Endothelial cell of umbilical vein (primary cell): ENCODE measurements at regions not wholly inside any gene's neighbourhood (a gene's known extent, or its start where the extent isn't known, plus 50 kb on each side); places are given as distances from the start of the nearest gene placed in this dataset.

Experiments
- BruUV-seq: library from RNA; stranded (reverse); fragments of 400-500 nt; replicated peaks from 2 replicates; lab custom pipeline; 2021; lab: Mats Ljungman, UMichigan
- CTCF ChIA-PET: fragments of 300-600, 350-600 bp; sonication (Branson Sonifier 250); formaldehyde crosslinking; loops from one replicate; lab custom pipeline; 2021; ENCODE audit warnings: antibody characterized with exemption, inconsistent platforms; lab: Charles Lee
- POLR2A ChIA-PET: fragments of 300-600, 350-600 bp; sonication (Branson Sonifier 250); formaldehyde crosslinking; loops from one replicate; lab custom pipeline; 2021; ENCODE audit warnings: antibody characterized with exemption, inconsistent platforms; lab: Charles Lee
- DNase-seq: peaks from one replicate; pipeline ENCODE4 v3.0.0-alpha.2; 2011; ENCODE audit warnings: low read depth, low spot score
- FAIRE-seq: peaks from 2 replicates; lab custom pipeline; 2011; peaks lifted over from hg19 to GRCh38; lab: Jason Lieb, UNC
- H2AFZ ChIP-seq: 2 replicates; pipeline ENCODE4 v1.6.0; 2012; ENCODE audit warnings: low read depth, low read length, control low read depth, inconsistent platforms
- H3K27ac ChIP-seq: 2 replicates; pipeline ENCODE4 v1.5.1; 2011; ENCODE audit warnings: low read depth, mild to moderate bottlenecking, control low read depth, low read length, moderate library complexity; ENCODE audit not compliant: insufficient read depth
- H3K27me3 ChIP-seq, 2 experiments: 2 replicates each; pipeline versions ENCODE4 v1.6.0 to v1.6.1; 2011; ENCODE audit warnings: low read length in 2 of 2, mixed read lengths in 1 of 2; ENCODE audit not compliant: control insufficient read depth in 2 of 2, insufficient read depth in 2 of 2
- H3K36me3 ChIP-seq, 2 experiments: 2 replicates in 1 of 2; 3 replicates in 1 of 2; pipeline ENCODE4 v1.5.1; 2011; ENCODE audit warnings: low read length in 2 of 2, mild to moderate bottlenecking in 1 of 2, moderate library complexity in 1 of 2; ENCODE audit not compliant: control insufficient read depth in 2 of 2, insufficient read depth in 2 of 2; ENCODE audit errors: extremely low read depth in 1 of 2
- H3K4me1 ChIP-seq: 3 replicates; pipeline ENCODE4 v1.5.1; 2011; ENCODE audit warnings: mild to moderate bottlenecking, low read length; ENCODE audit not compliant: control insufficient read depth, insufficient read depth; ENCODE audit errors: extremely low read depth
- H3K4me2 ChIP-seq: 2 replicates; pipeline ENCODE4 v1.6.1; 2011; ENCODE audit warnings: low read length, control low read depth, mixed read lengths; ENCODE audit not compliant: insufficient read depth
- H3K4me3 ChIP-seq, 3 experiments: fragments of 200-600 bp in 1 of 3; sonication (generic), shearing (Covaris generic) in 1 of 3; replicated peaks in 1 of 3; 2 replicates each; pipeline ENCODE4 v1.5.1; 2011 to 2016; ENCODE audit warnings: control low read depth in 3 of 3, low read length in 3 of 3, mild to moderate bottlenecking in 2 of 3, inconsistent platforms in 1 of 3, low read depth in 1 of 3, moderate library complexity in 1 of 3; ENCODE audit not compliant: insufficient read depth in 1 of 3
- H3K79me2 ChIP-seq: 2 replicates; pipeline ENCODE4 v1.6.0; 2012; ENCODE audit warnings: low read length, inconsistent platforms; ENCODE audit not compliant: control insufficient read depth, insufficient read depth
- H3K9ac ChIP-seq: replicated peaks from 2 replicates; pipeline ENCODE3; 2011; ENCODE audit warnings: low read length, control low read depth; ENCODE audit not compliant: insufficient read depth; ENCODE audit errors: extremely low read depth
- H3K9me1 ChIP-seq: replicated peaks from 3 replicates; pipeline ENCODE4 v1.6.0; 2011; ENCODE audit warnings: mild to moderate bottlenecking, low read length; ENCODE audit not compliant: control insufficient read depth, insufficient read depth; ENCODE audit errors: extremely low read depth
- H3K9me3 ChIP-seq: replicated peaks from 2 replicates; pipeline ENCODE4 v1.5.1; 2012; ENCODE audit warnings: low read length, inconsistent platforms; ENCODE audit not compliant: control insufficient read depth, insufficient read depth
- H4K20me1 ChIP-seq: replicated peaks from 2 replicates; pipeline ENCODE3; 2011; ENCODE audit warnings: mild to moderate bottlenecking, low read length; ENCODE audit not compliant: control insufficient read depth, insufficient read depth; ENCODE audit errors: extremely low read depth
- EZH2 ChIP-seq: IDR thresholded peaks from 2 replicates; pipeline ENCODE4 v1.6.1; 2012; ENCODE audit warnings: borderline replicate concordance, low read depth, mild to moderate bottlenecking, moderate library complexity, low read length, inconsistent platforms; ENCODE audit not compliant: severe bottlenecking
- FOS ChIP-seq: IDR thresholded peaks from 2 replicates; pipeline ENCODE4 v1.6.1; 2011; ENCODE audit warnings: mild to moderate bottlenecking, low read length, moderate library complexity, borderline replicate concordance; ENCODE audit not compliant: insufficient read depth
- GATA2 ChIP-seq: IDR thresholded peaks from 2 replicates; pipeline ENCODE4 v1.7.0; 2011; ENCODE audit warnings: low read depth, mild to moderate bottlenecking, moderate library complexity, mixed read lengths, low read length; ENCODE audit not compliant: insufficient read length, insufficient read depth
- JUN ChIP-seq: IDR thresholded peaks from 2 replicates; pipeline ENCODE4 v1.6.1; 2011; ENCODE audit warnings: borderline replicate concordance, low read depth; ENCODE audit not compliant: insufficient read length, insufficient read depth
- MYC ChIP-seq: IDR thresholded peaks from one replicate; pipeline ENCODE4 v1.6.1; 2011; ENCODE audit warnings: mild to moderate bottlenecking, low read depth, low read length
- POLR2A ChIP-seq: IDR thresholded peaks from 2 replicates; pipeline ENCODE4 v1.6.1; 2012; ENCODE audit warnings: low read depth, mild to moderate bottlenecking, control low read depth, low read length
- POLR2AphosphoS5 ChIP-seq: IDR thresholded peaks from 2 replicates; pipeline ENCODE4 v1.6.1; 2012; ENCODE audit warnings: low read depth, mild to moderate bottlenecking, control low read depth, low read length, moderate library complexity; ENCODE audit not compliant: insufficient read depth
- dilution Hi-C: fragments of 300-500 bp; cut with MboI; formaldehyde crosslinking; loops from one replicate; pipeline ENCODE4 v1.15.0; 2019; ENCODE audit warnings: low sequenced_read_pairs; ENCODE audit not compliant: extremely low pct_ligation_motif_present
- intact Hi-C: fragments of 100-400 bp; cut with micrococcal nuclease; formaldehyde crosslinking; loops from one replicate; pipeline ENCODE4 v1.10.0; 2022
- TF ChIP-seq, protein P1 (sequence below): IDR thresholded peaks from 2 replicates; pipeline ENCODE4 v1.6.1; 2011; ENCODE audit not compliant: insufficient read depth, insufficient read length
- TF ChIP-seq, protein P2 (sequence below), 2 donors: IDR thresholded peaks; 1 replicate in 1 of 2; 2 replicates in 1 of 2; pipeline ENCODE4 v1.5.1; 2011; ENCODE audit warnings: low read length in 2 of 2, mild to moderate bottlenecking in 2 of 2, moderate library complexity in 2 of 2, control low read depth in 1 of 2, inconsistent platforms in 1 of 2, low read depth in 1 of 2; ENCODE audit not compliant: insufficient read depth in 1 of 2; ENCODE audit errors: extremely low read depth in 1 of 2

- Histone ChIP-seq H3K4me1 (no peaks in the 10 kb centered on the region), H3K9me3 (no peaks in the 10 kb centered on the region), H3K4me2 (no peak overlapping the region), H3K27me3 (no peaks in the 10 kb centered on the region), H4K20me1 (no peaks in the 10 kb centered on the region), H2AFZ (no peak overlapping the region), H3K36me3 (no peaks in the 10 kb centered on the region), H3K79me2 (no peaks in the 10 kb centered on the region), H3K27ac (no peak overlapping the region), H3K9me1 (no peaks in the 10 kb centered on the region), H3K4me3 (no peak overlapping the region), H3K9ac (no peak overlapping the region)
- no TSS peak for BruUV-seq
- dilution Hi-C loops = no loop called here
- intact Hi-C loops = no loop called here
- POLR2A ChIA-PET = no interaction called here
- FAIRE-seq (no peak), DNase-seq (no peak)
- CTCF ChIA-PET = interaction anchor here (0.6 kb wide), 1 partner anchor 861 kb away, joined by 3 read pairs; no protein-coding TSS in a partner anchor
- TF ChIP-seq POLR2A (no peak), MYC (no peak), JUN (no peak), POLR2AphosphoS5 (no peak)
- TF ChIP-seq, protein P1, sequence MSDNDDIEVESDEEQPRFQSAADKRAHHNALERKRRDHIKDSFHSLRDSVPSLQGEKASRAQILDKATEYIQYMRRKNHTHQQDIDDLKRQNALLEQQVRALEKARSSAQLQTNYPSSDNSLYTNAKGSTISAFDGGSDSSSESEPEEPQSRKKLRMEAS = no peak
- TF ChIP-seq, protein P2, sequence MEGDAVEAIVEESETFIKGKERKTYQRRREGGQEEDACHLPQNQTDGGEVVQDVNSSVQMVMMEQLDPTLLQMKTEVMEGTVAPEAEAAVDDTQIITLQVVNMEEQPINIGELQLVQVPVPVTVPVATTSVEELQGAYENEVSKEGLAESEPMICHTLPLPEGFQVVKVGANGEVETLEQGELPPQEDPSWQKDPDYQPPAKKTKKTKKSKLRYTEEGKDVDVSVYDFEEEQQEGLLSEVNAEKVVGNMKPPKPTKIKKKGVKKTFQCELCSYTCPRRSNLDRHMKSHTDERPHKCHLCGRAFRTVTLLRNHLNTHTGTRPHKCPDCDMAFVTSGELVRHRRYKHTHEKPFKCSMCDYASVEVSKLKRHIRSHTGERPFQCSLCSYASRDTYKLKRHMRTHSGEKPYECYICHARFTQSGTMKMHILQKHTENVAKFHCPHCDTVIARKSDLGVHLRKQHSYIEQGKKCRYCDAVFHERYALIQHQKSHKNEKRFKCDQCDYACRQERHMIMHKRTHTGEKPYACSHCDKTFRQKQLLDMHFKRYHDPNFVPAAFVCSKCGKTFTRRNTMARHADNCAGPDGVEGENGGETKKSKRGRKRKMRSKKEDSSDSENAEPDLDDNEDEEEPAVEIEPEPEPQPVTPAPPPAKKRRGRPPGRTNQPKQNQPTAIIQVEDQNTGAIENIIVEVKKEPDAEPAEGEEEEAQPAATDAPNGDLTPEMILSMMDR (IDR thresholded peaks at IDR 0.05; ENCODE audit: extremely low read depth in 1 of 2, insufficient read depth in 1 of 2, low read depth in 1 of 2, low read length in 2 of 2) = no peak
Measured at GRCh38 chr16:26525856-26526255, 540.9 kb upstream of the C16orf82 start.

DNA sequence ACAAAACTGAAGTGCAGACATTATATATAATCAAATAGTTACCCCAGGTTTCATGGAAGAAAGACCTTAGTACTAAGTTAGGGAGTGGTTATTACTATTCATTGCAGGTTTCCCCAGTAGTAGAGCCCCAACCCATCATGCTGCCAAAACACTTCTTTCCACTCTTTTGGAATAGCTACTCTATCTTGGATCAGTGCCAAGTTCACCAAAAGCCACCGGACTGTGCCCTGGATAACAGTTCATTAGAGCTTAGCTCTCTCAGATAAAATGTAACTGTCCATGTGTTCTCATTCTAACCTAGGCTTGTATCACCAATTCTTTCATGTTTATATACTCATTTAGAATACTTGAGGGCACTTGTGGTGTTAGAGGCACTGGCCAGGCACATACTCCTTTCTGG lies 540.1 kb upstream of the C16orf82 start:
- H3K79me2 ChIP-seq = no peaks in the 10 kb centered on the region
- no peak for FAIRE-seq
- no peaks in the 10 kb centered on the region for H3K9me3 ChIP-seq
- H3K4me2 ChIP-seq = no peak overlapping the region
- intact Hi-C loops (no loop called here), dilution Hi-C loops (no loop called here)
- no peak for TF ChIP-seq POLR2A
- TF ChIP-seq POLR2AphosphoS5 = no peak
- TF ChIP-seq EZH2 = no peak
- no peak for TF ChIP-seq JUN
- no peak for TF ChIP-seq FOS
- no peak for TF ChIP-seq GATA2
- TF ChIP-seq, protein P2 (IDR thresholded peaks at IDR 0.05; ENCODE audit: extremely low read depth in 1 of 2, insufficient read depth in 1 of 2, low read depth in 1 of 2, low read length in 2 of 2) = no peak
- TF ChIP-seq, protein P1 = no peak
- no peak for TF ChIP-seq MYC
- no peak for DNase-seq
- no peak overlapping the region for H3K27ac ChIP-seq
- ChIA-PET CTCF (no interaction called here), POLR2A (no interaction called here)
- H3K27me3 ChIP-seq = no peaks in the 10 kb centered on the region
- no peak overlapping the region for H2AFZ ChIP-seq
- no peak overlapping the region for H3K4me3 ChIP-seq
- H3K9ac ChIP-seq = no peak overlapping the region
- H3K4me1 ChIP-seq = no peaks in the 10 kb centered on the region
- no peaks in the 10 kb centered on the region for H3K36me3 ChIP-seq
- no TSS peak for BruUV-seq
- H3K9me1 ChIP-seq = no peaks in the 10 kb centered on the region
- no peaks in the 10 kb centered on the region for H4K20me1 ChIP-seq
